Right lobe of liver (tissue), 4 donors: ENCODE measurements at regions not wholly inside any gene's neighbourhood (a gene's known extent, or its start where the extent isn't known, plus 50 kb on each side); places are given as distances from the start of the nearest gene placed in this dataset.

Experiments
- POLR2A ChIP-seq: fragments of 450-650 bp; IDR thresholded peaks from one replicate; pipeline ENCODE4 v1.6.1; 2017; ENCODE audit warnings: antibody characterized with exemption, mild to moderate bottlenecking
- TF ChIP-seq, protein P1 (sequence below), 4 donors: fragments of 200-600 bp in 3 of 4; fragments of 450-650 bp in 1 of 4; IDR thresholded peaks; one replicate each; pipeline versions ENCODE4 v1.5.1 to v1.8.0; 2016 to 2022; ENCODE audit warnings: antibody characterized with exemption in 4 of 4, mild to moderate bottlenecking in 2 of 4
- donor health status: DM: no; HTN: no; CAD: no.
- donor health status: DM: no; HTN: no; CAD: no.
- donor health status: DM: no; HTN: yes; CAD: no.

DNA sequence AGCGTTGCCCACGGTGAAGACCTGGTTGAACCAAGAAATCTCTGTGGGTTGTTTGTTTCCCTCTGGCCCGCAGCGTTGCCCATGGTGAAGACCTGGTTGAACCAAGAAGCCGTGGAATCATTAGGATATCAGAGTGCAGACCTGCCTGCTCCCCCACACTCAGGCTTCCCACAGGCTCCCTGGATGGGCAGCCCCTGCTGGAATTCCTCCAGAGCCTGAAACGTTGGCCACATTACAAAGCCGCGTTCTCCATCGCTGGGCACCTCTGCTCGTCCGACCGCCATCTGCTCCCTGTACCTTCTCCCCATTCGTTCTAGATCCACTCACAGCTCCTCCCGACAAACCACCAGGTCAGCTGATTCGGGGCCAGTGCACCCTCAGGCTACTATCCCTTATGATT is 266.9 kb upstream of the SHH start:
- TF ChIP-seq, protein P1, sequence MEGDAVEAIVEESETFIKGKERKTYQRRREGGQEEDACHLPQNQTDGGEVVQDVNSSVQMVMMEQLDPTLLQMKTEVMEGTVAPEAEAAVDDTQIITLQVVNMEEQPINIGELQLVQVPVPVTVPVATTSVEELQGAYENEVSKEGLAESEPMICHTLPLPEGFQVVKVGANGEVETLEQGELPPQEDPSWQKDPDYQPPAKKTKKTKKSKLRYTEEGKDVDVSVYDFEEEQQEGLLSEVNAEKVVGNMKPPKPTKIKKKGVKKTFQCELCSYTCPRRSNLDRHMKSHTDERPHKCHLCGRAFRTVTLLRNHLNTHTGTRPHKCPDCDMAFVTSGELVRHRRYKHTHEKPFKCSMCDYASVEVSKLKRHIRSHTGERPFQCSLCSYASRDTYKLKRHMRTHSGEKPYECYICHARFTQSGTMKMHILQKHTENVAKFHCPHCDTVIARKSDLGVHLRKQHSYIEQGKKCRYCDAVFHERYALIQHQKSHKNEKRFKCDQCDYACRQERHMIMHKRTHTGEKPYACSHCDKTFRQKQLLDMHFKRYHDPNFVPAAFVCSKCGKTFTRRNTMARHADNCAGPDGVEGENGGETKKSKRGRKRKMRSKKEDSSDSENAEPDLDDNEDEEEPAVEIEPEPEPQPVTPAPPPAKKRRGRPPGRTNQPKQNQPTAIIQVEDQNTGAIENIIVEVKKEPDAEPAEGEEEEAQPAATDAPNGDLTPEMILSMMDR (IDR thresholded peaks at IDR 0.05), result no peak
- no peak for TF ChIP-seq POLR2A
